A673 (cell line): ENCODE measurements at regions not wholly inside any gene's neighbourhood (a gene's known extent, or its start where the extent isn't known, plus 50 kb on each side); places are given as distances from the start of the nearest gene placed in this dataset.

Experiments used
- BruUV-seq: library from RNA; stranded (reverse); fragments of 400-500 nt; replicated peaks from 2 replicates; lab custom pipeline; 2021; lab: Mats Ljungman, UMichigan
- CTCF ChIA-PET: fragments of 300-600 bp; sonication (Branson Sonifier 250); formaldehyde crosslinking; loops from one replicate; lab custom pipeline; 2022; ENCODE audit warnings: antibody characterized with exemption; lab: Charles Lee
- POLR2A ChIA-PET: fragments of 300-600 bp; sonication (Branson Sonifier 250); formaldehyde crosslinking; loops from one replicate; lab custom pipeline; 2022; ENCODE audit warnings: antibody characterized with exemption; ENCODE audit not compliant: low non-redundant PET; lab: Charles Lee
- DNase-seq: peaks from one replicate; pipeline ENCODE4 v3.0.0-alpha.2; 2015; ENCODE audit warnings: low spot score
- H3K27ac ChIP-seq: fragments of 200-600 bp; sonication (generic); 2 replicates; pipeline ENCODE4 v1.5.1; 2016; ENCODE audit warnings: mixed run types, low read depth, mild to moderate bottlenecking, mixed read lengths, antibody characterized with exemption, low read length; ENCODE audit not compliant: poor library complexity, severe bottlenecking
- H3K27me3 ChIP-seq: fragments of 200-600 bp; sonication (generic); replicated peaks from 2 replicates; pipeline ENCODE4 v1.6.1; 2017; ENCODE audit warnings: mixed run types, low read depth, mild to moderate bottlenecking, mixed read lengths, antibody characterized with exemption, low read length; ENCODE audit not compliant: insufficient read depth, poor library complexity
- H3K36me3 ChIP-seq: fragments of 200-600 bp; sonication (generic); 2 replicates; pipeline ENCODE4 v1.6.1; 2016; ENCODE audit warnings: mixed run types, mild to moderate bottlenecking, mixed read lengths, antibody characterized with exemption, low read length; ENCODE audit not compliant: insufficient read depth, poor library complexity, severe bottlenecking
- H3K4me1 ChIP-seq: fragments of 200-600 bp; sonication (generic); 2 replicates; pipeline ENCODE4 v1.6.1; 2017; ENCODE audit warnings: mixed run types, mild to moderate bottlenecking, mixed read lengths, antibody characterized with exemption, low read length; ENCODE audit not compliant: insufficient read depth, poor library complexity, severe bottlenecking
- H3K4me3 ChIP-seq: fragments of 200-600 bp; sonication (generic); 2 replicates; pipeline ENCODE4 v1.5.1; 2016; ENCODE audit warnings: low read depth, mixed run types, mild to moderate bottlenecking, mixed read lengths, low read length; ENCODE audit not compliant: poor library complexity, severe bottlenecking
- H3K9me3 ChIP-seq: fragments of 200-600 bp; sonication (generic); 2 replicates; pipeline ENCODE4 v1.6.1; 2016; ENCODE audit warnings: mixed run types, low read depth, mild to moderate bottlenecking, mixed read lengths, antibody characterized with exemption, low read length; ENCODE audit not compliant: poor library complexity, severe bottlenecking
- EZH2 ChIP-seq: fragments of 200-600 bp; sonication (generic); IDR thresholded peaks from 2 replicates; pipeline ENCODE4 v1.6.1; 2017; ENCODE audit warnings: borderline replicate concordance, low read depth, mild to moderate bottlenecking, mixed read lengths, antibody characterized with exemption, low read length; ENCODE audit not compliant: poor library complexity, severe bottlenecking
- intact Hi-C: fragments of 100-400 bp; cut with micrococcal nuclease; formaldehyde crosslinking; loops from one replicate; pipeline ENCODE4 v1.10.0; 2022; ENCODE audit not compliant: unreplicated experiment
- TF ChIP-seq, protein P1 (sequence below): fragments of 300-800, 200-600 bp; sonication (generic); conservative IDR thresholded peaks from 2 replicates; pipeline ENCODE4 v1.5.1; 2017; ENCODE audit warnings: low read depth, mild to moderate bottlenecking, antibody characterized with exemption, low read length, moderate library complexity, mixed read lengths

DNA sequence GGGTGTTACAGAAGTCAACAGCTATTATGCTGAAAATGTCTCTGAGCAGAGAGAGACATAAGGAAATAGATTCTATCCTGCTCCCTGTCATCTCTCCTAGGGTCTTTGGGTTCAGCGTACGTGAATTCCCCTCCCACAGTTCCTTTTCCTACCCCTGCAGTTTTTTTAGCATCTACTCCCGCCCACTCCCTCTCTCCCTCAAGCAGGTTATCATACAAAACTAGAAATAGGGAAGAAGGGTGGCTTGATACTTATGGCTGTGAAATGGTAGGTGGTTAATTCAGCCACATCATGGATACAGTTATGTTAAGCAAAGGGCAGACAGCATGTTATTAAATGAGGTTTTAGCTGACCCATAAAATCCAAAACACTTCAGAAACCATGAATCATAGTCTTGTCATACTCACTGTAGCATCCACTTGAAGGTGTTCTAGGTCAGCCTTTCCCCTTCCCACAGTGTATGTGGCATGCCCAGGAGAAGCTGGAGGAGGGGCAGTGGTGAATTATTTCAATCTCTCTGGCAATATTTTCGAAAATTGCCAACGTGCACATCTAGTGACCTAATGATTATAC, 236.8 kb upstream of the SERP2 start:
- intact Hi-C loops: no loop called here
- no peaks in the 10 kb centered on the region for H3K27me3 ChIP-seq
- H3K9me3 ChIP-seq: no peaks in the 10 kb centered on the region
- no peak for DNase-seq
- no peak overlapping the region for H3K4me3 ChIP-seq
- no peaks in the 10 kb centered on the region for H3K36me3 ChIP-seq
- H3K4me1 ChIP-seq: peaks cover 9% of the 10 kb centered on the region
- no TSS peak for BruUV-seq
- ChIA-PET CTCF (no interaction called here), POLR2A (no interaction called here)
- no peak overlapping the region for H3K27ac ChIP-seq
- TF ChIP-seq, protein P1, sequence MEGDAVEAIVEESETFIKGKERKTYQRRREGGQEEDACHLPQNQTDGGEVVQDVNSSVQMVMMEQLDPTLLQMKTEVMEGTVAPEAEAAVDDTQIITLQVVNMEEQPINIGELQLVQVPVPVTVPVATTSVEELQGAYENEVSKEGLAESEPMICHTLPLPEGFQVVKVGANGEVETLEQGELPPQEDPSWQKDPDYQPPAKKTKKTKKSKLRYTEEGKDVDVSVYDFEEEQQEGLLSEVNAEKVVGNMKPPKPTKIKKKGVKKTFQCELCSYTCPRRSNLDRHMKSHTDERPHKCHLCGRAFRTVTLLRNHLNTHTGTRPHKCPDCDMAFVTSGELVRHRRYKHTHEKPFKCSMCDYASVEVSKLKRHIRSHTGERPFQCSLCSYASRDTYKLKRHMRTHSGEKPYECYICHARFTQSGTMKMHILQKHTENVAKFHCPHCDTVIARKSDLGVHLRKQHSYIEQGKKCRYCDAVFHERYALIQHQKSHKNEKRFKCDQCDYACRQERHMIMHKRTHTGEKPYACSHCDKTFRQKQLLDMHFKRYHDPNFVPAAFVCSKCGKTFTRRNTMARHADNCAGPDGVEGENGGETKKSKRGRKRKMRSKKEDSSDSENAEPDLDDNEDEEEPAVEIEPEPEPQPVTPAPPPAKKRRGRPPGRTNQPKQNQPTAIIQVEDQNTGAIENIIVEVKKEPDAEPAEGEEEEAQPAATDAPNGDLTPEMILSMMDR: no peak
- no peak for TF ChIP-seq EZH2

DNA sequence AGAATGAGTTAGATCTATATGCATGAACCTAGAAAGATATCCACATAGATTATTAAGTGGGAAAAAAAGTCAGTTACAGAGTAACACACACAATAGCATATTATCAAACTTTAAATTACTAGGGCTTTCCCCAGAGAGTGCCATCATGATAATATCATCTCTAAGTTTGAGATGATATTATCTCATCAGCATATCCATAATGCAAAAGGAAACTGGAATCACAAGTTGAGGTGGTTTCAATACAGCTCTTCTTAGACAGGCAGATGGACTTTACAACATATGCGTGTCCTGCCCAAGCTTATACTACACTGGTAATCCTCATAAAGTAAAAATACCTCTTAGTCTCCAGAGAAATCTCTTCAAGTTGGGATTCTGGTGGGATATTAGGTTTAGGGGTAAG, 236.2 kb upstream of the SERP2 start:
- intact Hi-C loops: no loop called here
- H3K9me3 ChIP-seq: no peaks in the 10 kb centered on the region

DNA sequence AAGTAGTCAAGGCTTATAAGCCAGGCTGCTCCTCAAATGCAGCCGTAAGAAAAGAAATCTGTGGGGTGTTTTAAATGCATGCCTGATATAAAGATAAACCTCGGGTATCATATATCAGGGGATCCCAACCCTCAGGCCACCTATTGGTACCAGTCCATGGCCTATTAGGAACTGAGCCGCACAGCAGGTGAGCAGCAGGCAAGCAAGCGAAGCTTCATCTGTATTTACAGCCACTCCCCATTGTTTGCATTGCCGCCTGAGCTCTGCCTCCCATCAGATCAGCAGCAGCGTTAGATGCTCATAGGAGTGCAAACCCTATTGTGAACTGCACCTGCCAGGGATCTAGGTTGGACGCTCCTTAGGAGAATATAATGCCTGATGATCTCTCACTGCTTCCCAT, 233.5 kb upstream of the SERP2 start:
- no peaks in the 10 kb centered on the region for H3K36me3 ChIP-seq
- H3K9me3 ChIP-seq: no peaks in the 10 kb centered on the region
- H3K4me1 ChIP-seq: peaks cover 9% of the 10 kb centered on the region
- ChIA-PET POLR2A (no interaction called here), CTCF (interaction anchor here (0.6 kb wide), 1 partner anchor 297 kb away, joined by 3 read pairs; no protein-coding TSS in a partner anchor)
- BruUV-seq: no TSS peak
- intact Hi-C loops: loop anchor here (5.0 kb wide), 1 partner anchor 297 kb away; no protein-coding TSS in a partner anchor
- no peak overlapping the region for H3K27ac ChIP-seq
- H3K27me3 ChIP-seq: no peaks in the 10 kb centered on the region
- no peak for TF ChIP-seq EZH2
- TF ChIP-seq, protein P1: no peak
- H3K4me3 ChIP-seq: no peak overlapping the region
- no peak for DNase-seq

More for the DNA sequence above, 236.2 kb upstream of the SERP2 start:
- H3K27ac ChIP-seq: no peak overlapping the region
- ChIA-PET CTCF (no interaction called here), POLR2A (no interaction called here)
- BruUV-seq: no TSS peak
- no peak for DNase-seq
- no peaks in the 10 kb centered on the region for H3K27me3 ChIP-seq
- no peaks in the 10 kb centered on the region for H3K36me3 ChIP-seq
- no peak overlapping the region for H3K4me3 ChIP-seq
- TF ChIP-seq EZH2: no peak
- TF ChIP-seq, protein P1: no peak
- peaks cover 9% of the 10 kb centered on the region for H3K4me1 ChIP-seq
